Vagina (tissue), 2 donors: ENCODE measurements at regions not wholly inside any gene's neighbourhood (a gene's known extent, or its start where the extent isn't known, plus 50 kb on each side); places are given as distances from the start of the nearest gene placed in this dataset.

Source experiments
- POLR2A ChIP-seq, 2 donors: fragments of 450-650 bp; IDR thresholded peaks; one replicate each; pipeline ENCODE4 v1.6.1; 2017; ENCODE audit warnings: antibody characterized with exemption in 2 of 2, mild to moderate bottlenecking in 2 of 2, moderate library complexity in 2 of 2
- TF ChIP-seq, protein P1 (sequence below), 3 experiments: fragments of 450-650 bp in 2 of 3; fragments of 200-600 bp in 1 of 3; sonication (generic) in 1 of 3; IDR thresholded peaks; one replicate each; pipeline ENCODE4 v1.5.1; 2017 to 2019; ENCODE audit warnings: antibody characterized with exemption in 3 of 3, mild to moderate bottlenecking in 2 of 3, moderate library complexity in 2 of 3

DNA sequence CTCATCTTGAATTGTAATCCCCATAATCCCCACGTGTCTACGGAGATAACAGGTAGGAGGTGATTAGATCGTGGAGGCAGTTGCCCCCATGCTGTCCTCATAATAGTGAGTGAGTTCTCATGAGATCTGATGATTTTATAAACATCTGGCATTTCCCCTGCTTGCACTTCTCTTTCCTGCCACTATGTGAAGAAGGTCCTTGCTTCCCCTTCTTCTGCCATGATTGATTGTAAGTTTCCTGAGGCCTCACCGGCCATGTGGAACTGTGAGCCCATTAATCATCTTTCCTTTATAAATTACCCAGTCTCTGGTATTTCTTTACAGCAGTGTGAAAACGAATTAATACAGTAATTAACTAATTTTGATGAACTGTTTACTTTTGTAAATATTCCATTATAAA lies 582.5 kb downstream of the TSN start:
- TF ChIP-seq, protein P1, sequence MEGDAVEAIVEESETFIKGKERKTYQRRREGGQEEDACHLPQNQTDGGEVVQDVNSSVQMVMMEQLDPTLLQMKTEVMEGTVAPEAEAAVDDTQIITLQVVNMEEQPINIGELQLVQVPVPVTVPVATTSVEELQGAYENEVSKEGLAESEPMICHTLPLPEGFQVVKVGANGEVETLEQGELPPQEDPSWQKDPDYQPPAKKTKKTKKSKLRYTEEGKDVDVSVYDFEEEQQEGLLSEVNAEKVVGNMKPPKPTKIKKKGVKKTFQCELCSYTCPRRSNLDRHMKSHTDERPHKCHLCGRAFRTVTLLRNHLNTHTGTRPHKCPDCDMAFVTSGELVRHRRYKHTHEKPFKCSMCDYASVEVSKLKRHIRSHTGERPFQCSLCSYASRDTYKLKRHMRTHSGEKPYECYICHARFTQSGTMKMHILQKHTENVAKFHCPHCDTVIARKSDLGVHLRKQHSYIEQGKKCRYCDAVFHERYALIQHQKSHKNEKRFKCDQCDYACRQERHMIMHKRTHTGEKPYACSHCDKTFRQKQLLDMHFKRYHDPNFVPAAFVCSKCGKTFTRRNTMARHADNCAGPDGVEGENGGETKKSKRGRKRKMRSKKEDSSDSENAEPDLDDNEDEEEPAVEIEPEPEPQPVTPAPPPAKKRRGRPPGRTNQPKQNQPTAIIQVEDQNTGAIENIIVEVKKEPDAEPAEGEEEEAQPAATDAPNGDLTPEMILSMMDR (IDR thresholded peaks at IDR 0.05), result no peak
- no peak for TF ChIP-seq POLR2A (IDR thresholded peaks at IDR 0.05)
